HK-2 (cell line): ENCODE measurements at regions not wholly inside any gene's neighbourhood (a gene's known extent, or its start where the extent isn't known, plus 50 kb on each side); places are given as distances from the start of the nearest gene placed in this dataset.
"Not testable (repeated sequence)": the region's sequence is repeated elsewhere in the genome, so short reads cannot be mapped to it uniquely, and the experiment has no call there.

Experiments used
- DNase-seq: peaks from one replicate; pipeline ENCODE4 v3.0.0-alpha.2; 2018; ENCODE audit not compliant: unreplicated experiment

DNA sequence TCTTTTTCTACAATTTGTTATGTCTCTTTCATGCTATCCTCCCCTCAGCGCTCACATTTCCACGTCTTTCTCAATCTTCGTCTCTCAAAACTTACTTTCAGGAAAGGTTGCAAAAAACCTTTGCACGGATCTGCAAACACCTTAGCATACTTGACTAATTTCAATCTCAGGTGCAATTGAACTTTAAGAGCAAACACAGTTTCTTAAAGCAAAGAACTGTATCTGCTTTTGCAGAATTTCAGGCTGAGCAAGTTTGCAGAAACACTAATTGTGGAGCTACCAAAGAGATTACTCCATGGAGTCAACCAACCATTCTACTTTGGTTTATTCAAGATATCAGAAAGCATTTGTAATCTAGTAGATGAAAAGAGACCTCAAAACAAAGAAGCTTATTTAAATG lies 668.2 kb upstream of the MARCKS start:
- no peak for DNase-seq

DNA sequence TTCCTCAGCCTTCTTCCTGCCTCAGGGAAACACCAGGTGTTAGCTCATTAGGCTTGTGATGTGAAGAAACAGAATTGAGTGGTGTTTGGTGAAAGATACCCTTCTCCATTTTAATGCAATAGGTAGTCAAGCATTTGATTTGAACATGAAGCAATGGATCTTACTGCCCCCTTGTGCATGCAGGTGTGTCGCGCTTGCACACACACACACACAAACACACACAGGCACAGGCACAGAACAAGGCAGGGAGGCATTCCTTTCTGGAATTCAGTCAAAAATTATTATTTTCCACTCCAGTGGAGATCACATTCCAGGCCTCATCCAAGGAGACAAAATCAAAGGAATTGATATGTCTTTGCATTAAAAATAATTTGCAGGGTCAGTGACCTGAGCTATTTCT lies 667.0 kb upstream of the MARCKS start:
- DNase-seq = no peak

DNA sequence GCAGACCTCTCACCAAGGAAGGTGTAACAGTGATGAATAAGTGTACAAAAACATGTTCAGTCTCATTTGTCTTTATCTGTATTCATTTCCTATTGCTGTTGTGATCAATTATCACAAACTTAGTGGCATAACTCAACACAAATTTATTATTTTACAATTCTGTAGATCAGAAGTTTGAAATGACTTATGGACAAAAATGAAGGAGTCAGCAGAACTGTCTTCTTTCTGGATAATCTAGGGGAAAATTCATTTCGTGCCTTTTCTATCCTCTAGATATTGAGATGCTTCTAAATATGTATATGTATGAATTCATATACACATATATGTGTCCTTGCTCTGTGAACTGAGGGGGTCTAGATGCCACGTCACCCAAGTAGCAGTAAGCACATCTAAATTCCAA lies 663.1 kb upstream of the MARCKS start:
- no peak for DNase-seq

DNA sequence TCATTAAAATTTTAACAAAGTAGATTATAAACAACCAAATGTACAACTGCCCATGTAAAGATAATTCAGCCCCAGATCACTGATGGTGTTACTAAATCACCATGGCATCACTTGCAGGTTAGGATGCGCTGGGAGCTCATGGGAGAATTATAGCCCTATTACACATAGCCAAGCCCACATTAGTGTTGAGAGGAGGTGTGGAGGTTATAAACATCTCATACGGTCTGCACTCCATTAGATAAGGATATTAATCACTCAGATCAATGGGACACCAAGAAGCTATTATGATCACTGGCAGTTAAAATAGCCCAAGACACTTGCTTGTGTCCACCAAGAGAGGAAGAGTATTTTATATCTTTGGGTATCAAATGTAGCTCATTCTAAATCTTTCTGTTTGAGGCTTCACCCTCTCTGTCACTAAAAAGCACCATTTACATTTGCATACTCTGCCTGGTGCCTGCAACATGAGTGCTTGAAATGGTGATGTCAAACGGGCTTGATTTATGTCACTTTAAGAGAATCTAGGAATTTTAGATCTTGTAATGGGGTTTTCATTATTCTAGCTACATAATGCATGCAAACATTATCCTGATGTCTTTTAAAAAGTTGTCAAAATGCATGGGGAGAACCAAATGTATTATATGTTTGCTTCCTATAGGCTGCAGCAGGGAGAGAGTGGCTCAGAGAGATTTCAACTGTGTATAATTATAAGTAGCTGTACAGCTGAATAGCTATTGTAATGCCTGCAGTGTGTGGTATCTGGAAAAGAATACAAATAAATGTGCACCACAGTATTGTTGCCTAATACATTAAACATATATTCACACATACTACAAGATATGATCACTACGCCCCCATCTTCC lies 654.1 kb upstream of the MARCKS start:
- DNase-seq = no peak

DNA sequence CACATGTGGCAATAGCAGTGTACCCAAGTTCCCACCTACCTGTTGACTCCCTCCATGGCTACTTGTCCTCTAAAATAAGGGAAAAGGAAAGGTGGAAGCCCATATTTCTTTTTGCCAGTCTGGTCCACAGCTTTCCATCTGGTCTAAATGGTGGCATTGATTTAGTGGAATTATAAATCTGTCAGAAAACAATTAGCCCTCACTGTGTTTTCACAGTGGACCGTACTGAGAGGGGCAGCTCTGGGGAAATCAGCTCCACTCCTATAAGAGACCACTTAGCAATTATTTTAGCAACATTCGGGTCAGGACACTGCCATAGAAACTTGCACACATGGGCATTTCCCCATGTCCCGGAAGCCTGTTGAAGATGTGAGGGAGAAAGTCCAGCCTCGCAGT lies 653.4 kb upstream of the MARCKS start:
- no peak for DNase-seq

DNA sequence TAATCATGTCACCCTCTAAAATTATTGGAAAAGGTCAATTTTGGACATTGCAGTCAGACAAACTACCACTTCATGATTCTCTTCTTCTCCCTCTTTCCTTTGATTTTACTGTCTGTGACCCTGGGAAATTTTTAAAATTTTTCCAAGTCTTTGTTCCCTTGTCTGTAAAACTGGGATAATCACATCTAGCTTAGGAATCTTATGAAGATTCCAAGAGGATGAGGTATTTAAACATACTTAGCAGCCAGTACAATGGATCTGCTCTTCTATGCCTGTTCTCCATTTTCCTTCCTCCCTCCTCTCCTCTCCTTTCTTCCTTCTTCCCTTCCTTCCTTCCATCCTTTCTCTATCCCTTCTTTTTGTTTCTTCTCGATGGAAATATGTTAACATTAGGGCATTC lies 651.6 kb upstream of the MARCKS start:
- DNase-seq = no peak

DNA sequence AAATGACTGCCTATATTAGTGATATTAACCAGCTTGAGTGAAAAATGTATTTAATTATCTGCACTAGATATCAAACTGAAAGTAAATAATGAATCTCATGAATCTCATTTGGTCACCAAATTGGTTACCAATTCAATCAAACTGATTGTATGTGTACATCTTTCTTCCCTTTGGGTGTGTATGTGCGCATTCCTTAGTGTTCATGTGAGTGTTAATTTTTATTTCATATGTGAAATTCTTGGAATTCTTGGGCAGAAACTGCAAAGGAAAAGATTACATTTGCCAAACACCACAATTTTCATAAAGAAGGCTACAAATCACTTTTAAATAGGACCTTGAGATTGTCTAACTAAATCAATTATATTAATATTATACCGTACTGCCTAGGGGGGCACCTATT lies 648.4 kb upstream of the MARCKS start:
- no peak for DNase-seq

DNA sequence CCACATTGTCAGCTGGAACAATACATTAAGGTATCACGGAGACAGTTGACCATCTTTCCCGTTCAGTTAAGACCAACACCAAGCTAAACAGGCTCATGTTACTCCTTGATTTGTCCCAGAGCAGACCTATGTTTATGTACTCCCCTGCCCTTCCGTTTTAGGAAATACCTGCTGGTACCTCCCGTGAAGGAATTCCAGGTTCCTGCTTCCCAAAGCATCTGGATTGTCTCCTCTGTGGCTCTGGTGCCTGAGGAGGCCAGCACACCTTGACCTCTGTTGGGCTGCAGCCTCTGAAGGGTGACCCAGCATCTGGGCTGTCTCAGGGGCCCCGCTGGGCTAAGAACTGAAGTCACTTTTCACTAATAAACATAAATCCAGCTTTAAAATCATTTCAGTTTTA lies 647.8 kb upstream of the MARCKS start:
- DNase-seq = no peak

DNA sequence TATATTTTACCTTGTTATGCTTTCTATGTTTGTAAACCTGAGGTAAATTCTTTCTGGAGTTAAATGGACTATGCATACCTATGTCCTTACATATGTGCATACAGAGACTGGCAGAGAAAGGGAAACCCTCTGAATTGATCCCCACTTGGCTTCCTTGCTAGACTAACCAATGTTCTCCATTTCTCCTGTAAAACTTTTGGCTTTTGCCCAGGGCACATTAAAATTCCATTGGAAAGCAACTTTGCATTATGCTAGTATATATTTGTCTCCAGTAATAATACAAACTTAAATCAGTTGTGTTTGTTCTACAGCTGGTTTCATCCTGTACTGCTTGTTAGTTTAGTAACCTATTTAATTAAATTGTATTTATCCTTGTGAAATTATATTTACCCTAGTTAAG lies 646.0 kb upstream of the MARCKS start:
- DNase-seq = no peak

DNA sequence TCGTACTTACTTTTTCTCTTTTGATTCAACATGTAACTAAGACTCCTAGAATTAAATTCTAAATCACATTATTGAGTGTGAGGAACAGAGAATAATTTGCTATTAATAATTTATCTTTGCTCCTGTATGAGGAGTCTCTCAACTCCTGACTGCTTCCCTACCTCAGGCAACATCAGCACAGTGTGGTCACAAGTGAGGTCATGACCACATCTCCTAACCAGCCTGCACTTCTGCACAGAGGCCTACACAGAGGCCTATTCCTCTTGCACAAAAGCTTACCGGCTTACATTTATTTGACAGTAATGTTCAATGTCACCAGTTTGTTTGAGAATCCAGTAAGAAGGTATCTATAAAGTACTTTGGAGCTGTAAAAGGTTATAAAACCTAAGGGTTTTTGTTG lies 637.4 kb upstream of the MARCKS start:
- no peak for DNase-seq

DNA sequence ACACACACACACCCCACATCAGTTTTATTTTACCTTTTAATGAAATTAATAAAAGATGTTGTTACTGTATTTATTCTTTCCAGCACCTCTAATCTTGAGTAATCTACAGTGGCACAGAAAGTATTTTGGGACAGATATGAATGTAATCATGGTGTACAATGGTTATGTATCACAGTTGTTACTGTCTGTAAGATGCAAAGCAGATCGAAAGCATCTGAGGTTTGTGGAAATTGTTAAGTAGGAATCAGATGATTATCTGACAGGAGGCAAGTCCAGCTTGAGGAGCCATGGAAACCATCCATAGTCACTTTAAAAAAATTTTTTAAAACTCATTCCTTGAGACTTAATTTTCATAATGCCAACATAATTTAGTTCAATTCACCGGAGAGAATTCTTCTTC lies 636.3 kb upstream of the MARCKS start:
- DNase-seq = no peak

DNA sequence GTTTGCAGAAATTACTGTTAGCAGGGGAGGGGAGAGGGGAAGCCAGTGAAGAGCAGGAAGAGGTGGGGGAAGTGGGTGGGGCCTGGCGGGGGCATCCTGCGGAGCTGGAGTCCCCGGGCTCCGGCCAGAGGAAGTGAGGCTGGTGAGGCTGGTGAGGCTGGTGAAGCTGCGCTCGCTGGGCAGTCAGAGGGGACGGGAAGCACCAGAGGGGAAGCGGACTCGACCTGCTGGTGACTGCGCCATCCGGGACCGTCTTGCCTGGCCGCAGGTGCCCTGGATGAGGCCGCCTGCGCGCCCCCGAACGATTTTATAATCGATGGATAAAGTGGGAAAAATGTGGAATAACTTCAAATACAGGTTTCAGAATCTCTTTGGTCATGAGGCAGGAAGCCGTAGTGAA lies 635.3 kb upstream of the MARCKS start:
- DNase-seq = no peak

DNA sequence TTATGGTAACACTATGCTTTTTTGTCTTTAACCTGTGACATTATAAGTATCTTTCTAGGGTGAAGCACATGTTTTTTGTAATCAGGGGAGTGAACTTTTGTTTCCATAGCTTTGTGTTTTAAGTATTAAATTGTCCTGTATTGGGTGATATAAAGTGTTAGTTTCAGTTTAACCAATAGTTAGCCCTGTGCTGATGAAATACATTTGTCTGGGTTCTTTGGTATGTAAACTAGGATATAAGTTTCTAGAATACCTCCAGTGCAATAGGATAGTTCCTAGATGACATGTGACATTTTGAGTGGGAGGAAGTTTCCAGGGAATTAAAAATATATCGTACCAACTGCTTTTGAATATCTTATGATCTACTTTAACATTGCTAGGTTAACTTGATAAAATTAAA lies 611.0 kb upstream of the MARCKS start:
- no peak for DNase-seq

DNA sequence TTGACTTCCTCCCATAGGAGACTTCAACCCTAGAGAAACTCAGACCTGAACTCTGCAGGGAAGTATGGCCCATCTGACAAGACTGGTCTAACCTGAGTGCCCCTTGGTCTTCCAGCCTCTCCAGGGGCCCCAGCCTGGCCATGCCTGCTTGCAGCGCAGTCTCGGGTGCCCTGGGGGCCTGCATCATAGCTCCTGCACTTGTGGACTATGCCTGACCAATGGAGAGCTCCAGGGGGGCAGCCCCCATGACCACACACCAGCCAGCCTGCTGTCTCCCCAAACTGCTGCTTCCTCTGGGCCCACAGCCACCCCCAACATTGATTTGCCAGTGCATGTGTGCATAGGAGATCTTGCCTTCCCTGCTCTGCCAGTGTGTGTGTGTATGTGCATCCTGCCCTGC lies 608.6 kb upstream of the MARCKS start:
- no peak for DNase-seq

DNA sequence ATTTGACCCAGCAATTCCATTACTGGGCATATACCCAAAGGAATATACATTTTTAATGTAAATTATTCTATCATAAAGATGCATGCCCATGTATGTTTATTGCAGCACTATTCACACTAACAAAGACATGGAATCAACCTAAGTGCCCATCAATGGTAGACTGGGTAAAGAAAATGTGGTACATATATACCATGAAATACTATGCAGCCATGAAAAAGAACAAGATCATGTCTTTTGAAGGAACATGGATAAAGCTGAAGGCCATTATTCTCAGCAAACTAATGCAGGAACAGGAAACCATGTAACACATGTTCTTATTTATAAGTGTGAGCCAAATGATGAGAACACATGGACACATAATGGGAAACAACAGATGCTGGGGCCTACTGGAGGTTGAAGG lies 603.0 kb upstream of the MARCKS start:
- not testable (repeated sequence) for DNase-seq

DNA sequence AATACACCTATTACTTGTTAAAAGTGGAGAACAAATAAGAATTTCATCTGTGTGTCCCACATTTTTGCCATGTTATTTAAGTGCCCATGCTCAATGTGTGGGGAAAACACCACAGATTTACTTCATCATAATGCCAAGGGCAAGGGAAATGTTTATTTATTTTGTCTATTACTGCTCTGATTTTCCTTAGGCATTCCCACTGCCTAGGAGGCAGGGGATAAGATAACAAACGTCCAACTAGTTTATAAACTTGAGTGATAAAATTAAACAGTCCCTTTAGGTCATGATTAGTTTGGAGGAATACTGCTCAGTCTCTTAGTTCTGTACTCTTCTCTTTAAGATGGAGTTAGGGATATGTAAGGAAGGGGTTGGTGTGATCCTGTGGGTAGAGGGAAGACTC lies 598.4 kb upstream of the MARCKS start:
- DNase-seq = no peak

DNA sequence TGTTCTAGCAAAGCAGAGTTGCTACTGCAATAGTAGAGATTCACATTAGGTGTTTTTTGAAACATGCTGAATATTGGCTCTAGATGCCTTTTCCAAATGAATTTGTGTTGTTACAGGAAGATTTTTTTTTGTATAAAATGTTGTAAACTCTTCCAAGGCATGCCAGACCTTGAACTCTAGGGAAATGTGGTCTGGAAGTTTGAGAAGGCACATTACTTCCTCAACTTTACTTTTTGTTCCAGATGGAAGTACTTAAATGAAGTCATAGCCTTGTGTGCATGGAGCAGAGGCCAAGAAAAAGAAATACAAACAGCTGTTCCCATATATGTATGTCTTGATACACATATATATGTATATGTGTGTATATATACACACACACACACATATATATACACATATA lies 585.7 kb upstream of the MARCKS start:
- no peak for DNase-seq

DNA sequence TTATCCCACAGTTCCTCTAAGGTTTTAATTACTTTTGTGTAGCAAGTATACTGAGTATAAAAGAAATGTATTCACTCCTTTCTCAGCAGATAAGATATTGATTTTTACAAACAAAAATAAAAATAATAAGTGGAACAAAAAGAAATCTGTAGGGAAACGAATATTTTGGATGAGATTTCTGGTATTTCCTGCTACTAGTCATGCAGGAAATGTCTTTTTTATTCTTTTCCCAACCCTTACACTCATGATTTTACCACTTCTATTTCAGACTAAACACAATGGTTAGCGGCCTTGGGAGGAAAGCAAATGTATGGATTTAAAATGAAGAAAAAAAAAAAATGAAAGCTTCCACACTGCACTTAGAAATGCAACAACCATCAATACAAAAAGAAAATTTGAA lies 580.5 kb upstream of the MARCKS start:
- DNase-seq = no peak

DNA sequence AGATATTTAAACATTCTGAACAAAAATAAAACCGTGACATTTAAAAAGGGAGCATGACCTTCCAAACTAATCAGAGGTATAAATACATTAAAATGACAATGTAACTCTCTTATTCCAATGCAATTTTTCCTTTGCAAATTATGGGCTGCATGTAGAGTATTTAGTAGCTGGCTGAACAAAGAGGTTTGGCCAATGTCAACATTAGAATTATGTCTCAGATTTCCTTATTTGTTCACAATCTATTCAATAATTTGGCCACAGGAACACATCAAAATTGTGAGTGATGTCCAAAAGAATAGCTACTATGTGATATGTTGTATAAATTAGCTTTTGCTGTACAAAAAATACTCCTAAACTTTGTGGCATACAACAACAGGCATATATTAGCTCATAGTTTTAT lies 580.0 kb upstream of the MARCKS start:
- DNase-seq = no peak

DNA sequence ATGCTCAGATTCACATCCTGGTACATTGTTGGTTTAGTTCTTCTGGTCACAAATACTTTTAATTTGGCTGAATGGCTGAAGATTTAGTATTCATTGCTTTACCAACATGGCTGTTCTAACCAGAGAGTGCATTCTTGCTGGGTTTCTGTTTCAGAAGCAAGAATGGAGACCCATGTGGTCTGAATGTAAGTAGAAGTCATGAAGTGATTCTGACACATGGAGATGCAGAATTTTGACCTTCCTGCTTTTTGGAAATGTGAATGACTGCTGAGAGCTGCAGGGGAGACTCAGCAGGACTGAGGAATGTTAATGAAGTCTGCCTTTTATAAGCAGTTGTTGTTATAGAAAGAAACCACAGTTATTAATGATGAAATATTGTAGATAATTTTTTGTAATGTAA lies 576.1 kb upstream of the MARCKS start:
- no peak for DNase-seq

DNA sequence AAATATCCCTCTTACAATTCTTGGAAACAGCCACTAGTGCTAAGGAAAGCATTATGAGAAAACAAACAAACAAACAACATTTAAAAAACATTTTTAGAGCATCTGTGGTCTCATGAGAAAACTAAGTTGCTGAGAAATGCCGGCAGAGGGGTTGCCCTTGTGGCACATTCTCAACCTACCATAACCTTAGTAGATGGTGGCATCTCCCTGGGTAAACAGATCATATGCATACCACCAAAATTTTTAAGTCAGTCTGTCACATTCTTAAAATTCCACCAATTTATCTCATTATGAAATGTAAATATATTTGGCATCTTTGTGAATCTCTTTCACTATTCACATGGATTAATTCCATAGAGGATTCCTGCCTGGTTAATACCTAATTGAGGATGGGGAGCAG lies 575.7 kb upstream of the MARCKS start:
- DNase-seq = no peak

DNA sequence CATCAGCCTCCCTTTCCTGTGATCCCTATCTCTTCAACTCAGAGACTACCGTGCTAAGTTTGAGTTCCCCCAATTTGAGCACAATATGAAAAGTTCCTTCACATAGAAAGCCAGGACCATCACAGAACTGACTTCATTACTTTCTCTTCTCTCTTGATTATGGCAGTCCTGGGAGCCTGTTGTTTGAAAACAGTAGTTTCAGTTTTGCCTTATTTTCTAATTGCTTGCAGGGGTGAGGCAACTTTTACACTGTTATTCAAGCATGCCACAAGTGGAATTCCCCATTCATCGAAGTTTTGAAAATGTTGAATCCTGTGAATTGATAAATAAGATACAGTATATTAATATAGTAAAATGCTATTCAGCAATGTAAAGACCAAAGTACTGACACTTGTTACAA lies 569.7 kb upstream of the MARCKS start:
- no peak for DNase-seq

DNA sequence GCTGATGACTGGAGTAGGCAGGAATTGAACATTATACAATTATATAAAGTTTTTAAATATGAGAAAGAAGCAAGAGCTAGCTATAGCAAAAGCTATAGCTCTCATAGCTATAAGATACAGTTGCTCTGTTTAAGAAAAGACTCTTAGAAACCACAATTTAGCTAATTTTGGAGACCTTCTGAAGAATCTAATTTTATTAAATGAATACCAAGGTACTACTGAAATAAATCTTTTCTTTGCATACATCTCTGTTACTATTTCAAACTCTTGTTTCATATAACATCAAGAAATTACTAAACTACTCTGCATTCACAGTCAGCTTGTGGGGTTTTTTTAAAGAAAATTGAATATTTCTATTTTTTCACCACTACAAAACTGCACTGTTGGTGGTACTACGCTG lies 568.7 kb upstream of the MARCKS start:
- no peak for DNase-seq

DNA sequence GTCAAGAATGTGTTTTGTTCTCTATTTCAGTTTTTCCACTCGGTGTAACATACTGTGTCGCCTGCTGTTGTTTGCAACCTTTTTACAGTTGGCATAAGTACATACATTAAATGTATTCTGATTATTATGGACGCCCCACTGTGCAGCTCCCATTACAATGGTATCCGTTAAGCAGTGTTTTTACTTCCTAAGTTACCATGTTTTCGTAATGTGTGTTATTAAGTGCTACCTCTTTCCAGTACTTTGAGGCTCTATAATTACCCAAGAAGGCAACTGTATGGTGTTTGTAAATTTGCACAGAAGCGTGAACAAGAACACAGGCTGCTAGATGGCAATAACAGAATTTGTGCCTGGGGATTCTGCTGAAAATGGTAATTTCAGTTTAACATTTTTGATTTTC lies 568.0 kb upstream of the MARCKS start:
- DNase-seq = no peak
